H7 (cell line): ENCODE measurements at regions not wholly inside any gene's neighbourhood (a gene's known extent, or its start where the extent isn't known, plus 50 kb on each side); places are given as distances from the start of the nearest gene placed in this dataset.

ENCODE experiments used
- DNase-seq: peaks from one replicate; pipeline ENCODE4 v3.0.0; 2012
- H3K27me3 ChIP-seq: 2 replicates; pipeline ENCODE4 v1.6.0; 2011; ENCODE audit warnings: mild to moderate bottlenecking, low read length; ENCODE audit not compliant: control insufficient read depth, insufficient read depth
- H3K36me3 ChIP-seq: replicated peaks from 2 replicates; pipeline ENCODE4 v1.5.1; 2011; ENCODE audit warnings: low read length; ENCODE audit not compliant: control insufficient read depth, insufficient read depth
- H3K4me3 ChIP-seq: 2 replicates; pipeline ENCODE4 v1.5.1; 2011; ENCODE audit warnings: low read depth, mild to moderate bottlenecking, control low read depth, low read length, moderate library complexity; ENCODE audit not compliant: insufficient read depth

- Histone ChIP-seq H3K27me3 (no peaks in the 10 kb centered on the region), H3K4me3 (no peak overlapping the region), H3K36me3 (no peaks in the 10 kb centered on the region)
- no peak for DNase-seq
These were observed 708.0 kb downstream of the TMEM182 start for GRCh38 chr2:103469800-103470199.

GRCh38 chr2:103484906-103485305 lies 723.1 kb downstream of the TMEM182 start:
- no peak for DNase-seq
- H3K36me3 ChIP-seq: no peaks in the 10 kb centered on the region
- H3K4me3 ChIP-seq: no peak overlapping the region
- no peaks in the 10 kb centered on the region for H3K27me3 ChIP-seq

- no peak overlapping the region for H3K4me3 ChIP-seq
- no peaks in the 10 kb centered on the region for H3K27me3 ChIP-seq
- H3K36me3 ChIP-seq: no peaks in the 10 kb centered on the region
- DNase-seq: no peak
These were observed 735.0 kb downstream of the TMEM182 start for GRCh38 chr2:103496850-103497249.

GRCh38 chr2:103506812-103507211 lies 745.0 kb downstream of the TMEM182 start:
- no peaks in the 10 kb centered on the region for H3K36me3 ChIP-seq
- no peak for DNase-seq
- H3K27me3 ChIP-seq: no peaks in the 10 kb centered on the region
- H3K4me3 ChIP-seq: no peak overlapping the region

- Histone ChIP-seq H3K4me3 (no peak overlapping the region), H3K27me3 (no peaks in the 10 kb centered on the region), H3K36me3 (no peaks in the 10 kb centered on the region)
- no peak for DNase-seq
These were observed 750.6 kb downstream of the TMEM182 start for GRCh38 chr2:103512442-103512841.

- Histone ChIP-seq H3K27me3 (no peaks in the 10 kb centered on the region), H3K36me3 (no peaks in the 10 kb centered on the region), H3K4me3 (no peak overlapping the region)
- DNase-seq: no peak
These were observed 758.7 kb downstream of the TMEM182 start for GRCh38 chr2:103520547-103520946.

GRCh38 chr2:103525756-103526155 lies 763.9 kb downstream of the TMEM182 start:
- Histone ChIP-seq H3K4me3 (no peak overlapping the region), H3K27me3 (no peaks in the 10 kb centered on the region), H3K36me3 (no peaks in the 10 kb centered on the region)
- DNase-seq: no peak

GRCh38 chr2:103526757-103527156 lies 764.9 kb downstream of the TMEM182 start:
- Histone ChIP-seq H3K27me3 (no peaks in the 10 kb centered on the region), H3K4me3 (no peak overlapping the region), H3K36me3 (no peaks in the 10 kb centered on the region)
- DNase-seq: no peak

- Histone ChIP-seq H3K4me3 (no peak overlapping the region), H3K36me3 (no peaks in the 10 kb centered on the region), H3K27me3 (no peaks in the 10 kb centered on the region)
- no peak for DNase-seq
These were observed 765.4 kb downstream of the TMEM182 start for GRCh38 chr2:103527278-103527677.

GRCh38 chr2:103529798-103530502 lies 768.1 kb downstream of the TMEM182 start:
- Histone ChIP-seq H3K27me3 (no peaks in the 10 kb centered on the region), H3K4me3 (no peak overlapping the region), H3K36me3 (no peaks in the 10 kb centered on the region)
- no peak for DNase-seq

GRCh38 chr2:103552775-103553174 lies 790.9 kb downstream of the TMEM182 start:
- H3K4me3 ChIP-seq: no peak overlapping the region
- no peak for DNase-seq
- no peaks in the 10 kb centered on the region for H3K27me3 ChIP-seq
- no peaks in the 10 kb centered on the region for H3K36me3 ChIP-seq

GRCh38 chr2:103594823-103595222 lies 833.0 kb downstream of the TMEM182 start:
- Histone ChIP-seq H3K4me3 (no peak overlapping the region), H3K27me3 (no peaks in the 10 kb centered on the region), H3K36me3 (no peaks in the 10 kb centered on the region)
- no peak for DNase-seq

- DNase-seq: no peak
- Histone ChIP-seq H3K4me3 (no peak overlapping the region), H3K36me3 (no peaks in the 10 kb centered on the region), H3K27me3 (no peaks in the 10 kb centered on the region)
These were observed 843.4 kb downstream of the TMEM182 start for GRCh38 chr2:103605071-103605780.

- H3K27me3 ChIP-seq: no peaks in the 10 kb centered on the region
- no peak for DNase-seq
- no peak overlapping the region for H3K4me3 ChIP-seq
- no peaks in the 10 kb centered on the region for H3K36me3 ChIP-seq
These were observed 853.8 kb downstream of the TMEM182 start for GRCh38 chr2:103615611-103616105.

- DNase-seq: no peak
- Histone ChIP-seq H3K4me3 (no peak overlapping the region), H3K27me3 (no peaks in the 10 kb centered on the region), H3K36me3 (no peaks in the 10 kb centered on the region)
These were observed 855.1 kb downstream of the TMEM182 start for GRCh38 chr2:103616891-103617290.
